AG10803 (cell line): ENCODE measurements at regions not wholly inside any gene's neighbourhood (a gene's known extent, or its start where the extent isn't known, plus 50 kb on each side); places are given as distances from the start of the nearest gene placed in this dataset.
"Not testable (repeated sequence)": the region's sequence is repeated elsewhere in the genome, so short reads cannot be mapped to it uniquely, and the experiment has no call there.

ENCODE experiments used
- DNase-seq: peaks from one replicate; pipeline ENCODE4 v3.0.0; 2010; ENCODE audit warnings: low read depth
- H3K4me3 ChIP-seq: 2 replicates; pipeline ENCODE4 v1.5.1; 2011; ENCODE audit warnings: mild to moderate bottlenecking, low read length, control low read depth
- TF ChIP-seq, protein P1 (sequence below): conservative IDR thresholded peaks from 2 replicates; pipeline ENCODE4 v1.5.1; 2011; ENCODE audit warnings: mild to moderate bottlenecking, low read length, control low read depth, inconsistent platforms

DNA sequence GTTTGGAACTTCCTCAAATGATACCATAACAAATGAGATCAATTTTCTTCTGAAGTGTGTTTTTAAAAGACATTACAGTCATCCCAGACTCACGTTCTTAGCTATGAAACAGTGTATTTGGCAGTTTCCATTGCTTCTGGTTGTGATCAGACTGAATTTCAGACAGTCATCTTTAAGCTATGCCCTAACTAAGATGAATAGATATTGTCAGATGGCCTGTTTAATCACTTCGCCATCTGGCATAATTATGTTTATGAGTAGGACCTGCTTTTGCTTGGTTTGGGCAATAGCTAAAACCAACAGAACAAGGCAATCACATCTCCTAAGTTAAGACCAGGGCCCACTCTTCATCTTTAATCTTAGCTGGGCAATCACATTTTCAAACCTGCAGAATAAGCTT, 313.1 kb downstream of the SV2B start:
- no peak for DNase-seq
- H3K4me3 ChIP-seq = no peak overlapping the region
- TF ChIP-seq, protein P1, sequence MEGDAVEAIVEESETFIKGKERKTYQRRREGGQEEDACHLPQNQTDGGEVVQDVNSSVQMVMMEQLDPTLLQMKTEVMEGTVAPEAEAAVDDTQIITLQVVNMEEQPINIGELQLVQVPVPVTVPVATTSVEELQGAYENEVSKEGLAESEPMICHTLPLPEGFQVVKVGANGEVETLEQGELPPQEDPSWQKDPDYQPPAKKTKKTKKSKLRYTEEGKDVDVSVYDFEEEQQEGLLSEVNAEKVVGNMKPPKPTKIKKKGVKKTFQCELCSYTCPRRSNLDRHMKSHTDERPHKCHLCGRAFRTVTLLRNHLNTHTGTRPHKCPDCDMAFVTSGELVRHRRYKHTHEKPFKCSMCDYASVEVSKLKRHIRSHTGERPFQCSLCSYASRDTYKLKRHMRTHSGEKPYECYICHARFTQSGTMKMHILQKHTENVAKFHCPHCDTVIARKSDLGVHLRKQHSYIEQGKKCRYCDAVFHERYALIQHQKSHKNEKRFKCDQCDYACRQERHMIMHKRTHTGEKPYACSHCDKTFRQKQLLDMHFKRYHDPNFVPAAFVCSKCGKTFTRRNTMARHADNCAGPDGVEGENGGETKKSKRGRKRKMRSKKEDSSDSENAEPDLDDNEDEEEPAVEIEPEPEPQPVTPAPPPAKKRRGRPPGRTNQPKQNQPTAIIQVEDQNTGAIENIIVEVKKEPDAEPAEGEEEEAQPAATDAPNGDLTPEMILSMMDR = no peak

DNA sequence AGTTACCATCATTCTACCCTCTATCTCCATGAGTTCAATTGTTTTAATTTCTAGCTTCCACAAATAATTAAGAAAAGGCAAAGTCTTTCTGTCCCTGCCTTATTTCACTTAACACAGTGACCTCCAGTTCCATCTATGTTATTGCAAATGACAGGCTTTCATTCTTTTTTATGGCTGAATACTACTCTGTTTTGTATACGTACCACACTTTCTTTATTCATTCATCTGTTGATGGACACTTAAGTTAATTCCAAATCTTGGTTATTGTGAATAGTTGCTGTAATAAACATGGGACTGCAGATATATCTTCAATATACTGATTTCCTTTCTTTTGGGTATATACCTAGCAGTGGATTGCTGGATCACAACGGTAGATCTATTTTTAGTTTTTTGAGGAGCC, 314.1 kb downstream of the SV2B start:
- no peak overlapping the region for H3K4me3 ChIP-seq
- TF ChIP-seq, protein P1 = no peak
- DNase-seq = no peak

DNA sequence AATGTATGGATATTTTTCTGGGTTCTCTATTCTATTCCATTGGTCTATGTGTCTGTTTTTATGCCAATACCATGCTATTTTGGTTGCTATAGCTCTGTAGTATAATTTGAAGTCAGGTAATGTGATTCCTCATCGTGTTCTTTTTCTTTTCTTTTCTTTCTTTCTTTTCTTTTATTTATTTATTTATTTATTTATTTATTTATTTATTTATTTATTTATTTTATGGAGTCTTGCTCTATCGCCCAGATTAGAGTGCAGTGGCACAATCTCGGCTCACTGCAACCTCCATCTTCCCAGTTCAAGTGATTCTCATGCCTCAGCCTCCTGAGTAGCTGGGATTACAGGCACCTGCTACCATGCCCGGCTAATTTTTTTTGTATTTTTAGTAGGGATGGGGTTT, 315.2 kb downstream of the SV2B start:
- not testable (repeated sequence) for DNase-seq, H3K4me3 ChIP-seq

DNA sequence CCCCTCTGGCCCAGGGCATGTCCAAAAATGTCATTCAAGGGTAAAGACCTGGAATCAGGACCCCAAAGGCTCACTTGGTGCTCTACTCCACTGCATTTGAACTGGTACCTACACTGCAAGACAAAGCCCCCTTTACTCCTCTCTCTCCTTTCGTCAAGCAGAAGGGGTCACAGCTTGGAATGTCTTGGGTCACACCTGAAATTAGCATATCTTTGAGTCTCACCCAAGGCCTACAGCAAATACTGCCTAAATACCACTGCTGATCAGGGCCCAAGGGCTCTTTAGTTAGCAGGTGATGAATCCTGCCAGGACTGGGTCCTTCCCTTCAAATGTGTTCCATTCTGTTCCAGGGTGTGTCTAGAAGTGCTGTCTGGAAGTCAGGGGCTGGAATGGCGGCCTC, 320.6 kb downstream of the SV2B start:
- H3K4me3 ChIP-seq = no peak overlapping the region
- TF ChIP-seq, protein P1 = no peak
- DNase-seq = no peak

DNA sequence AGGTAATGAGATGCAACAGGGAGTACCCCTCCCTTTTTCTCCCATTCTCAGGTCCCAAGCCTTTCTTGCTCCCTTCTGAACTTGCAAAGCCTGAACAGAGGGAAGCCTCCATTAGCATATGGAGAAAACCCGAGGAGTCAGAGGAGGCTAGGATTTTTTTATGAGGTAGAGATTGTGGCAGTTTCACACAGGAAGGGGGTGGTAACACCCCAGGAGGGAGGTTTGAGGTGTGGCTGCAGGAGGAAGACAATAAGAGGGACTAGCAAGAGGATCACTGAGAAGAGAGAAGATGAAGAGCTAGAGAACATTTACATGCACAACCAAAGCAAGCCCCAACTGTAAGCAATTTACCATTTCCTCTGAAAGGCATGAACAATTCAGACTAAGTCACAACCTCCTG, 322.7 kb downstream of the SV2B start:
- H3K4me3 ChIP-seq = no peak overlapping the region
- no peak for DNase-seq
- TF ChIP-seq, protein P1 = no peak

DNA sequence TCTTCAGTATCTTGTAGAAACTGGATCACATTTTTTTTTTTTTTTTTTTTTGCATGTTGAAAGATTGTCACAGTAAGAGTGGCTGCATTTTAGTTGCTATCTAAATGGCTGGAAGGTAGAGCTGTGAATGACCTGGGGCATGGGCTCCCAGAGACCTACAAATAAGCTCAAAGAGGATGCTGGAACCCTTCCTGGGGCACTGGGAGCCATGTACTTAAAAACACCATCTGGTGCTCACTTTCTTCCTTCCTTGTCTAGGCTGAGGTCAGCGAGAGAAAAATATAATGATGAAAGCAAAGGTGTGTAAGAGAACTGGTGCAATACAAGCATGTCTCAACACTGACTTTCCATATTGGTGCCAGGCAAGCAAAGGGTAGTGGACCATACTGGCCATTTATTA, 323.9 kb downstream of the SV2B start:
- TF ChIP-seq, protein P1 = no peak
- no peak overlapping the region for H3K4me3 ChIP-seq
- no peak for DNase-seq

DNA sequence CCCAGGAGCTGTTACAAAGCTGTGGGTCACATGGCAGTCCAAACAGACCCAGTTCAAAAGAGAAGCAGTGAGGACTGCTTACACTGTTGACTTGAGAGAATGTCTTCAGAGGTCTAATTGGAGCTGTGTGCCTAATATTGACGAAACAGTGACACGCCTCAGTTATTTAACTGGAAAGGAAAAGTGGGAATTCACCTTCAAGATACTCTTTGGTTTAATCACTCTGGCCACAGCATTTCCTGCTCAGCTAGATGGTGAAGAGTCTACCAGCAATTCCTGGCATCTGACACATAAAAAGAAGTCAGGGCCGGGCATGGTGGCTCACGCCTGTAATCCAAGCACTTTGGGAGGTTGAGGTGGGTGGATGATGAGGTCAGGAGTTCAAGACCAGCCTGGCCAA, 326.4 kb downstream of the SV2B start:
- no peak overlapping the region for H3K4me3 ChIP-seq
- DNase-seq = no peak
- TF ChIP-seq, protein P1 = no peak

DNA sequence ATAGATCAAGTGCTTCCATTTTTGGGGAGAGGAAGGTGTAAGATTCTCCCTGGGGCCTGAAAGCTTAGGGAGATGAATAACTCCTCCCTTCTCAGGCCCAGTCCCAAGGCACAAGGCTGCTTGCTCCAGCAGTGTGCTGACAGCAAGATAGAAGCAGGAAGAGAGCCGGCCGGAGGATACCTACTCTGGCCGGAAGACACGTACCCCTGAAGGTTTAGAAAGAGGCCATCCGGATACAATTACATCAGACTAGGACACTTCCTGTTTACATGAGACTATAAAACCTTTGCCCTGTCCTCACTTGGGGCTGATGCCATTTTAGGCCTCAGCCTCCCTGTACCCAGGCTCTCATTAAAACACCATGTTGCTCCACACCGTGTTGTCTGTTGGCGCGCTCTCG, 329.9 kb downstream of the SV2B start:
- no peak overlapping the region for H3K4me3 ChIP-seq
- TF ChIP-seq, protein P1 = no peak
- DNase-seq = no peak
